Hindlimb muscle (tissue), 1 donor: ENCODE measurements at regions not wholly inside any gene's neighbourhood (a gene's known extent, or its start where the extent isn't known, plus 50 kb on each side); places are given as distances from the start of the nearest gene placed in this dataset.

Experiments used
- DNase-seq: peaks from one replicate; pipeline ENCODE4 v3.0.0-alpha.2; 2013

DNA sequence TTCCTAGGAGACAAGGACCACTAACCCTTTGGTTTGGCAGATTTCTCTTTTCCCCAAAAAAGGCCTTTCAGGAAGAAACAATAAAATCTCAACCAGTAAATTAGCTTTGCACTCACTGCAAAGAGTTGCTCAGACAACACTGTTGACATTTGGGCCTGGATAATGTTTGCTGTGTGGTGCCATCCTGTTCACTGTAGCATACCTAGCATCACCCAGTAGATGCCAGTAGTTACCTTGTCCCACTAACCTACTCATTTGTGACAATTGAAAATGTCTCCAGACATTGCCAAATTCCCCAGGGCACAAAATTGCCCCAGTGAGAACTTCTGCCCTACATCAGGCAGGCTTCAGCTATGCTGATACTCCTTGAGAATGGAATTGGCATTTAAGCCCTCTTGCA lies 177.0 kb upstream of the ERCC4 start:
- no peak for DNase-seq

DNA sequence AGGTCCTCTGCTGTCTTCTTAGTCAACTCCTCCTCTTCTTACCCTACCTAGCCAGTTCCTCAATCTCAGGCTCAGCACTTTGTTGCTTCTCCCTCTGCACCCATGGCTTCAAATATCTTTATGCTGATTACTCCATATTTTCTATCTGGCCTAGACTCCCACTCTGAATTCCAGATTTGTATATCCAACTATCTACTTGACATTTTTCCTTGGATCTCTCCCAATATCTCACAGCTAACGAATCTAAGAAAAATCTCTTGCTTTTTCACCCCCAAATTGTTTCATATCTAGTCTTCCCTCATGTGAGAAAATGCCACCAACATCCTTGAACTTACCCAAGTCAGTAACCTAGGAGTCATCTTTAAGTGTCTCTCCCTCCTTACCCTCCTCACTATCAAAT lies 176.4 kb upstream of the ERCC4 start:
- no peak for DNase-seq

DNA sequence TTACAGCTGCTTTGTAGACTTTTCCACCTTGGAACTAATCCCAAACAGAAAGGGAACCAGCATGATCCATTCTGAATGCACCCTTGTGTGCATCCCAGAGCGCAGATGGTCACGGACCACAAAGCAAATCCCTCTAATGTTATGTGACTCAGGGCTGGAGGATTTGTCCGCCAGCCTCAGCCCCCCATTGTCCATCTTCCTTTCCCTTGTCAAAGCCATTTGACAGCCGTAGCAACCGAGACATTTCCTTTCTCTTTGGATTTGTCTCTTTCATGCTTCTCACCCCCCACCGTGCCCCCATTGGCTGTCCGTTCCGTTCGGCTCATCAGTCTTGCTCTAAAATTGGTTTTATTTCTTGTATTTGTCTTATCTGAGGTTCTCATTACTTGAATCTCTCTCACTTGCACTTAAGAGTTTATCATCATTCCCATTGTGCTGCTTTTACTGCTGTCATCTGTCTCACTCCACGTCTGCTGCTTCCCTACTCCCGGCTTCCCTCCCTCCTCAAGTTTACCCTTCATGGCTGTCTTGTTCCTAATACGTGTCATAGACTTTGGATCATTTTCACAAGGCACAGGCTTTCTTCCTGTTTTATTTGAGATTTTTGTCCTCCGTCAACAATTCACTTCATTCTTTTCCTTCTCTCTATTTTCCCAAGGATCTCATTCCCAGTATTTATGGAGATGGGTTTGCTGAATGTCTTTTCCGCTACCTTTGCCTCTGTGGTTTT lies 163.4 kb upstream of the ERCC4 start:
- no peak for DNase-seq

DNA sequence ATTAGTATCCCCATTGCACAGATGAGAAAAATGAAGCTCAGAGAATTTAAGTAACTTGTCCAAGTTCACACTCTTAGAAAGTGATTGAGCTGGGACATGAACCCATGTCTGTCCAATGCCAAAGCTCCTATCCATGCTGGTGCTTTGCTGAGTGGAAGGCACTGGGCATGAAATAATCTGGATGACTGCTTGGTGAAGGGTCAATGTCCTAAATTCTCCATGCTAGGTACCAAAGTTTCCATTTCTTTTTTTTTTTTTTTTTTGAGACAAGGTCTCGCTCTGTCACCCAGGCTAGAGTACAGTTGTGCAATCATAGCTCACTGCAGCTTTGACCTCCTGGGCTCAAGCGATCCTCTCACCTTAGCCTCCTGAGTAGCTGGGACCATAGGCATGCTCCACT lies 153.6 kb upstream of the ERCC4 start:
- no peak for DNase-seq

DNA sequence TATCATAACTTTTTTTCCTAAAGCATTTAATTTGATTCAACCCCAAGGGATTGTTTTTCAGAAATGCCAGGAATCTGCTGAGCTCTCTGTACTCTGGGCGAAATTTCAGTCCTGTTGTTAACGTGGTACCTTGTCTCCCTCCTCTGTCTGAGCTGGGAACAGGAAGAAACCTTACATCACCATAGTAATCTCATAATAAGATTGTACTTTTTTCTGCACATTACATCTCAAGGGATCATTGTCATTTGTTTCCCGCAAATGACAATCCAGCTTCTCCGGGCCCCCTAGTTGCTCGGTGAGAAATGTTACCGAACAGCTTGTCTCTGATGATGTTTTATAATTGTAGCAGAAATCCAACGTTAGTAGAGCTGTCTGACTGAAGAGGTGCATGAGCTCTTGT lies 152.7 kb upstream of the ERCC4 start:
- no peak for DNase-seq

DNA sequence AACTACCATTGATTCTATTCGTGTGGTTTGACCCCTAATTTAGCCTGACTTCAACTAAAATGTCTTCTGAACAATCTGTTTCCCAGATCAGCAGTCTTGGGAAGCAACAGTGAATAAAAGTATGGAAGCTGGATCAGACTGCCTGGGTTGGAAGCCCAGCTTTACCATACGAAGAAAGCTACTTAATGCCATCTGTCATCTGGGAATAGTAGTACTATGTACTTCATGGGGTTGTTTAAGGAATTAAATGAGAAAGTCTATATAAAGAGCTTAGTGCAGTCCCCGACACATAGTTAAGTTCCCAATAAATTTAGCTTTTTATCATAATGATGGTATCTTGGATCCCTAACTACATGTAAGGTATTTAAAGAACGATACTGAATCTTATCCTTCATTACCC lies 151.5 kb upstream of the ERCC4 start:
- no peak for DNase-seq

DNA sequence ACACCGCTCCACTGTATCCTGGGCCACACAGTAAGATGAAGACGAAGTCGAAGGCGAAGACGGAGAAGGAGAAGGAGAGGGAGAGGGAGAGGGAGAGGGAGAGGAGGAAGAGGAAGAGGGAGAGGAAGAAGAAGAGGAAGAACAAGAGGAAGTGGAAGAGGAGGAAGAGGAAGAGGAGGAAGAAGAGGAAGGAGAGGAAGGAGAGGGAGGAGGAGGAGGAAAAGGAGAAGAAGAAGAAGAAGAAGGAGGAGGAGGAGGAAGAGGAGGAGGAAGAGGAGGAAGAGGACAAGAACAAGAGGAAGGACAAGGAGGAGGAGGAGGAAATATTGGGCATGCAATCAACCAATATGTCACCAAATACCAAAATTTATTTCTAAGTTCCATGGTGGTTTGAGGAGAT lies 149.5 kb upstream of the ERCC4 start:
- no peak for DNase-seq

DNA sequence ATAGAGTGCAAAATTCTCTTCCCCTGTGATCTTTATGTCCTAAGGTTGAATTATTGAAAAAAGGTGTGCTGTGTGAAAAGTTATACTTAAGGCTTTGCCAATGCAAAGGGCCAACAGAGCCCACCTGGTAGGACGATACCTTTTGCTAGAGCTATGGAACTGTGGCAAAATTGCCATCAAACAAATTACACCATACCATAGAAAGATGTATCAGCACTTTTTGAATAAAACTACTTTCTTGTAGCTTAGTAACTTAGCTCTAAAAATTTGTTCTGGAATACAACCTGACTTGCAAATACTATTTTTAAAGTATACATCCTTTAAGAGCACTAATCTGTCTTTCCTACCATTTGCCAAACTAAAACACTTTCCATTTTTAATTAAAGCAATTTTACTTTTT lies 147.2 kb upstream of the ERCC4 start:
- no peak for DNase-seq

DNA sequence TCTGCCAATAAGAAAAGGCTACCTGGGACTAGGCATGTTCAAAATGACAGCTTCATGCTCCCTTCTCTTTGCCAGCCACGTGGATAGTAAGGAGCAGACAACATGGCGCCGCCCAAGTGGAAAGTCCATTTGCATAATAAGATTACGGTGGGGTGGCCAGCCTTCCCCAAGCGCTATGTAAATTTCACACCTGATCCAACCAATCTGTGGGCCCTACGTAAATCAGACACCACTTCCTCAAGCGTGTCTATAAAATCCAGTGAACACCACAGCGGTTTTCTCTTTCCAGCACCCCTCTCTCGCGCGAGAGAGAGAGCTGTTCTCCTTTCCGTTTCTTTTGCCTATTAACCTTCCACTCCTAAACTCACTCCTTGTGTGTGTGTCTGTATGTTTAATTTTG lies 140.3 kb upstream of the ERCC4 start:
- no peak for DNase-seq

DNA sequence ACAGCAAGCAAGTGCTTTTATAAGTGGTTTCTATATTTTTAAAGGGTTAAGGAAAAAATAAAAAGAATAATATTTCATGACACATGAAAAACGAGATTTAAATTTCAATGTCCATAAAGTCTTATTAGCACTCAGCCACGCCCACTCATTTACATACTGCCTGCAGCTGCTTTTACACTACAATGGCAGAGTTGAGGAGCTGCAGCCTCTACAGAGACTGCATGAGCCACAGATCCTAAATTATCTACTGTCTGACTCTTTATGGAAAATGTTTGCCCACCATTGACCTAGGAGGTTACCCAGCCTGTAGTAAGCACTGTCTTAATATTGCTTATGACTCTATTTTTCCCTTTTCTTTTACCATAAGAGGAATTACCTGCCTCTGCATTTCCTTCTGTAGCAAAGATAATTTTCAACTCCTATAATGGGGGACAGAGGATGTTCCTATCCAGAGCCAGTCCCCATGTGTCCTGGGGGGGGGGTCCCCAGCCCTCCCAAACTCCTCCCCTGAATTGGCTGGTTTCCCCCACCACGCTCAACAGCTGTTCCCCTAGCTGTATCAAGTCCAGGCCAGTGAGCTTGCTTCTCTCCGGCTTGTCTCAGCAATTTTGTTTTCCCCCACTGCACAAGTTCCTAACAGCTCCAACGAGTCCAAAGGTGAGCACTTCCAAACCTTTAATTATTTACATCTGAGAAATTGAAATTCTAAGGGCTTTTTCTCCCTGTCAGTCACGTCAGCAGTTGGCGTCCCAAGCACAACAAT lies 139.4 kb upstream of the ERCC4 start:
- DNase-seq: peak; percentile 41

DNA sequence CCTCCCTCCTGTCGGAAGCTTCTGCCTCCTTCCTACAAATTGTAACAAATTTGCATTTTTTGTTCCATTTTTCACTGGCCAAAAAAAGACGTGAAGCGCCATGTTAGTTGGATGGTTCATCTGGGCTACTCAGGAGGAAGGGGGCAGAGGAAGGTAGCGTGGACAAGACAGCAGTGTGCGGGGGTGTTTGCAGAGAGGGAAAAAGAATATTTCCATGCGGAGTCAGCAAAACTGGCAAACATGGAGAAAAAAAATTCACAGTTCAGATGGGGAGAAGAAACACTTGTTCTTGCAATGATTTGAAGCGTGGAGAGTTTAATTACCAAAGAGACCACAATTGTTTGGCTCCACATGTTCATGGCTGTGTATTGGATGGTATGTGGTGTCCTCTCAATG lies 138.8 kb upstream of the ERCC4 start:
- no peak for DNase-seq

DNA sequence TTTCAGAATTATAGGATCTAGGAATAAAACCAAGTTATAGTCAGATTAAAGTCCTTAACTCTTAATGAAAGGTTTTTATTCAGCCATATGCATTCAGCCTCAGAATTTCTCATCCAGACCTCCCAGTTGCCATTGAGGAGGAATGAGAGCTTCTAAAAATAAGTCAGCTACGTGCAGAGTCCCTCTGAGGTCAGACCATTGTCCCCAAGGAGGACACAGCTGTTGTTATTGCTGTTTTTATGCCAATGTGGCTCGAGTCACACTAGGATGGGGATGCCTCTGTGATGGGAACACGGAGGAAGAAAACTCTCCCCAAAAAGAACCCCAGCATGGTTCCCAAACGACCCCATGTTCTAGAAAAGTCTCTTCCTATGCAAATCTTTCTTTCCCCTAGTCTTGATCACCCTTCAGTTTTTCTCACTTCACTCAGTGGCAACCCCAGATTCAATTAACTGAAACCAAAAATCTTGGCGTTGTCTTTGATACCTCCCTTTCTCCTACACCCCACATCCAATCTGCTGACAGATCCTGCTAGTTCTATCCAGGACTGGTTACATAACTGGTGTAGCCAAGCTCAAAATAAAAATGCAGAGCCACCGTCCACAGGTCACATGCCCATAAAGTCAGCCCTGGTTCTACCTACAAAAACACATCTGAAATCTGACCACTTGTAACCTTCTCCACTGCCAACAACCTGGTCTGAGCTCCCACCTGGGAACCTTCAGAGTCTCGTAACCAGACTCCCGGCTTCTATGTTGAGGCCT lies 138.2 kb upstream of the ERCC4 start:
- peak; percentile 20 for DNase-seq

DNA sequence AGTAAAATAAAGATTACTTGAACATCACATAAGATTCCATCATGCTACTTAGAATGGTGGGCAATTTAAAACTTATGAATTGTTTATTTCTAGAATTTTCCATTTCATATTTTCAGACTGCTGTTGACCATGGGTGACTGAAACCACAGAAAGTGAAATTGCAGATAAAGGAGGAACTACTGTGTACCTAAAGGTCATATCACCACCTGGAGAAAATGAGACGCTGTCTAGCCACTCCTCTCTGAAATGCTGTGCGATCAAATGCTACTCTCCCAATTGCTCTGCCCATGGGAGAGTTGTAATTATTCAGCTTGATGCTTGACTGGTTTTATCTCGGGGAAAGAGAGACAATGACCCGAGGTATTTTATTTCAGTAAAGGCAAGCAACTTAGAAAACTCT lies 128.9 kb upstream of the ERCC4 start:
- no peak for DNase-seq

DNA sequence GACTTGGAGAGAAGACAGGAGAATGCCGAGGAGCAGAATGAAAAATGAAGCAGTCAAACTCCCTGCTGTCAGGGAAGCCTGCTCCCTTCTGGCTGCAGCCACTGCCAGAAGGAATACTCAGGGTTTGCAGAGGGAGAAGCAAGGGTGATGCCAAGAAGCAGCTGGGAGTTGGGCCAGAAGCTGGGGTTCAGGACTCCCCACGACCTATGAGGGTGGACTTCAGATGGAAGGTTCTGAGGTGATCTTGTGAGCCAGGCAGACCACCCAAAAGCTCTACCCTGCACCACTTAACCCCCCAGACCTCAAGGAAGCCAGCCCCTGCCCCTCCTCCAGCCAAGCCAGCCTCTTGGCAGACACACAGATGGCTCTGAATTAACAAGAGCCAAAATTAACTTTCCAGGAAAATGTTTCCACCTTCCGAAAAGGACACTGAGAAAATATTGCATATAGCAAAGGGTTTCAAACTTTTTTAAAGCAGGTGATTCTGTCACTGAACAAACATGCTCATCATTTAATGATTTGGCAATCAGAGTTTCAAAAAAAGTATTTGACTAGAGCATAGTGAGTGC lies 126.0 kb upstream of the ERCC4 start:
- DNase-seq: peak; percentile 62

DNA sequence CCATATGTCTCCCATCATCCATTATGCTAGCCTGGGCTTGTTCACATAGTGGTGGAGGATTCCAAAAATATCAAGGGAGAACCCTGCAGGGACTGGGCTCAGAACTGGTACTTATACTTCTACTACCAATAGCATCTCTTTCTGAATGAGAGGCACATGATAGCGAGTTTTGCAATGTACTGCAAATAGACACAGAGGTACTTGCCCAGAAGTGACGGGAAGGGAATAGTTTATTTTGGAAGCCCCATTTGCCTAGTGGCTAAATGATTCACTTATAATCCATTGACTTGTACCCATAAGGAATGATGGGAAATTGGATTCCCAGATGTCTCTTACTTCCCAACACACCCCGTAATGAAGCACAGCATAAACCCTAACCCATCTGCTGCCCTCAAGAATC lies 124.8 kb upstream of the ERCC4 start:
- DNase-seq: no peak

DNA sequence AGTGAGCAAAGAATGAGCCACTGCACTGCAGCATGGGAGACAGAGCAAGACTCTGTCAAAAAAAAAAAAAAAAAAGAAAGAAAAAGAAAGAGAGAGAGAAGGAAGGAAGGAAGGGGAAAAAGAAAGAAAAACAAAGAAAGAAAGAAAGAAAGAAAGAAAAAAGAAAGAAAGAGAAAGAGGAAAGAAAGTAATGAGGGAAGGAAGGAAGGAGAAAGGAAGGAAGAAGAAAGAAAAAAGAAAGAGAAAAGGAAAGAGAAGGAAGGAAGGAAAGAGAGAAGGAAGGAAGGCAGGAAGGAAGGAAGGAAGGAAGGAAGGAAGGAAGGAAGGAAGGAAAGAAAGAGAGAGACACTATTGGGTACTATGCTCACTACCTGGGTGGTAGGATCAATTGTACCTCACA lies 122.2 kb upstream of the ERCC4 start:
- no peak for DNase-seq

DNA sequence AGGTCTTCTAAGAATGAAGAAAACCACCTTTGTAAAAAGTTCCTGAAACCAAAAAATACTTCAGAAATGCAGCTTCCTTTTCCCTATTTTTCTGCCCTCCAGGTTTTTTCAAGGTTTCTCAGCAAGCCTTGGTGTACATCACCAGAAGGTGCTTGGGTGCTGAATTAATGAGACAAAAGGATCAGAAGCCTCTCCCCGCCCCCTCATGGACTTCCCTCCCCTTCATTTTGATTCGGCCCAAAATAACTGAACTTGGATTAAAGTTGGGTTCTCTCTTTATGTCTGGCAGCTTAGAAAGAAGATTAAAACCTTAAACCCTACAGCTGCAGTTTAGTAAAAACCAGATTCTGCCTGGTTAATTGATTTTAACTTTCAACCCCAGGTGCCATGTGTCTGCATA lies 121.7 kb upstream of the ERCC4 start:
- DNase-seq: no peak

DNA sequence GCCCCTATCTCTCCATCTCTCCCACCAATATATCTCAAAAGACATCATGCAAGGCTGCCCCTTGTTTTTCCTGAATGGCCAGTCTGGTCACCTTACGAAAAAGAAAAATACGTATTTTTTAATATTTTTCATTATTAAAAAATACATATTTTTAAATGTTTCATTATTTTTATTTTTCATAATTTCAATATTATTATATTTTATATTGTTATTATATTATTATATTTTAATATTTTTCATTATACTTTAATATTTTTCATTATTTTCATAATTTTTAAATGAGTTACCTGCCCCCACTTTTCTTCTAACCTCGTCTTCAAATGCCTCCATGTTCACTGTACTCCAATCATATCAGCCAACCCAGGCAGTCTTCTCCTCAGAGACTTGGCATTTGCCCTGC lies 116.0 kb upstream of the ERCC4 start:
- DNase-seq: no peak

DNA sequence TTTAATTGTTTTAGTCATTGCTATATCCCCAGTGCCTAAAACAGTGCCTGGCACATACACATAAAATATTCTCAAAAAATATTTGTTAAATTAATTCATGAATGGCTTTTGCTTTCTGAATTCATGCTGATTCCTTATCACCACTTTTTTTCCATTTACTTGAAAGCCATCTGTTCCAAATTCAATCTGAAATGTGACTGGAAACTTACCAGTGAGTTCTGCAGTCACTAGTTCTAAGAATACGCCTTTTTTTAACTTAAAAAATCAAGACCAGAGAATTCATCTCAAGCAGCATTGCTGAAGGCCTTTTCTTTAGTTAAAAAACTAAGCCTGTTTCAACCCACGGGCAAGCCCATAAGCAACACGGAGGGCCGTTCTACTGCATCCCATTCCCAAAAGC lies 114.0 kb upstream of the ERCC4 start:
- DNase-seq: no peak

DNA sequence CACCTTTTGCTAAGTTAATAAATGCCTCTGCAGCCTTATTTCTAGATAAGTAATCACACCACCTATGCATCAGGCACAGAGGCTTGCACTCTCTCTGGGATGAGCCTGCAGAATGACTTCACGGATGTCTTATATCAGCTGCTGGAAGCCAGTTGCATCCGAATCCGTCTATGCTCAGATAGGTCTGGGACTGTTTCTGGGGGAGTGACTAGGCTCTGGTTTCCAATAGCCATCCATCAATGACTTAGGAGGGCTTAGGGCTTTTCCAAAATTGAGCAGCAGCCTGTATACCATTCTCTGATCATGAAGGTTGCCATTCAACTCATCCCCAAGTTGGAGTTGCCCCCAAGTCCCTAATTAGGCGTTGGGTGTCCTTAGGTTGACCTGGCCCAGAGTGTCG lies 113.3 kb upstream of the ERCC4 start:
- no peak for DNase-seq

DNA sequence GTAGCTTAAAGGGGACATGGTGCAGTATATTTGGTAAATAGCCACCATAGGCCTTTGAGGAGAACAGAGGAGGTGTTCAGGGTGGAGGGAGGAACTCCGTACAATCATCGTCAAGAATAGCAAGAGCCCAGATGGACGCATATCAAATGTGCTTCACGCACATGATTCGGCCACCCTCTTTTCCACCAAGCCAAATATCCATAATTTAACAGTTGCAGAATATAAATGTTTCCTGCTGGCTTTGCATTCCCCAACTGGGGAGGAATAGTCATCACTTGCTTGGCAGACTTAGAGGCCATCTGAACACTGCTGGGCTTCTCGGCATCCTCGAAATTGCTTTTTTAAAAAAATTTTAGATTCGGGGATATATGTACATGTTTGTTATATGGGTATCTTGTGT lies 111.9 kb upstream of the ERCC4 start:
- no peak for DNase-seq

DNA sequence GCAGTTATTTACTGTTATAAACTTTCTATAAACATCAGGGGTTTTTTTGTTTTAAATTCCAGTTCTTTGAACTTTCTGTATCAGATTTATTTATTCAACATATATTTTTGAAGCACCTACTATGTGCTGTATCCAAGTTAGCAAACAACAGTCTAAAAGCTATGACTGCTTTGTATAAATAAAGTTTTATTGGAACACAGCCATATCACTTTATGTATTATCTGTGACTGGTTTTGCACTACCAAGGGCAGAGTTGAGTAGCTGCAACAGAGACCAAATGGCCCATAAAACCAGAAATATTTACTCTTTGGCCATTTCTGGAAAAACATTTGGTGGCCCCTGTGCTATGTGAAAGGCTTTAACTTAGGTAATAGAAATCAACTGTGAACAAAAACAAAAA lies 110.2 kb upstream of the ERCC4 start:
- no peak for DNase-seq

DNA sequence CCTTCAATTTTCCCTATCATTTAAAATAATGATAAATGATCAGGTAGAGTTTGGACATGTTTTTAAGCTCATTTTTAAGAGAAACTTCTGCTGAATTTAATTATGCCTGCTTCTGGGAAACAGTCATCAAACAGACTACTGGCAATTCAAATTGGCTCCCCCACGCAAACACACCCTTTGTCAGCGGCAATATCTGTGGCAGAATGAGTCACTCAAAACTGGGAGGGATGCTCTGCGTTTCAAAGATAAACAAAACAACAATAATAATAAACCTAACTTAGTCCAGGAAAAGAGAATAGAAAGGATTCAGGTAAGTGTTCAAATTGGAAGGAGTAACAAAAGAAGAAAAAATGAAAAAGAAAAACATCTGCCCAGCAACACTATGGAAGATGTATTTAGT lies 108.1 kb upstream of the ERCC4 start:
- no peak for DNase-seq

DNA sequence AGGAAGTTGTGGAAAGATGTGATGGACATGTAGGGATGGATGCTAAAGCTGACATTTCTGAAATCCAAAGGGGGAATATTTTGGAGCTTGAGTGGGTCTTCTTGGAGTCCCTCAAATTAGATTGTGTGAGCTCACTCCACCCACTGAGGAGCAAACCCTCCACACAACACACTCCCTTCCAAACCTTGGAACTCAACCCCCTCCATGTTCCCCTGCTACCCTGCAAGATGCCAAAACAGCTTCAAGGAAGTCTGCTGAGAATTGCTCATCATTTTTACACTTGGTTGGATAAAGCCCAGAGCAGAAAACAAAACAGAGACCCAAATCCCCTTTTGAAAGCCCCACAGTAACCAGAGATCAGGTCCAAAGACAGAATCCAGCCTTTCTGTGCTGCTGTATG lies 103.3 kb upstream of the ERCC4 start:
- no peak for DNase-seq
